Liver (tissue), 8 donors: ENCODE measurements at regions not wholly inside any gene's neighbourhood (a gene's known extent, or its start where the extent isn't known, plus 50 kb on each side); places are given as distances from the start of the nearest gene placed in this dataset.

Experiments used
- DNase-seq: peaks from one replicate; pipeline ENCODE4 v3.0.0-alpha.2; 2017; ENCODE audit warnings: low spot score
- H3K27ac ChIP-seq, 2 donors: one replicate each; pipeline ENCODE4 v1.7.0; 2013; ENCODE audit warnings: inconsistent platforms in 2 of 2, low read length in 2 of 2, control low read depth in 1 of 2, low read depth in 1 of 2, mild to moderate bottlenecking in 1 of 2
- H3K27me3 ChIP-seq, 4 donors: one replicate each; pipeline versions ENCODE4 v1.6.1 to v1.7.0; 2013; ENCODE audit warnings: low read length in 3 of 4, inconsistent platforms in 1 of 4, mild to moderate bottlenecking in 1 of 4, moderate library complexity in 1 of 4; ENCODE audit not compliant: control insufficient read depth in 4 of 4, insufficient read depth in 4 of 4
- H3K36me3 ChIP-seq, 4 donors: one replicate each; pipeline versions ENCODE4 v1.6.1 to v1.7.0; 2013; ENCODE audit warnings: low read length in 3 of 4, mild to moderate bottlenecking in 3 of 4, low read depth in 1 of 4, moderate library complexity in 1 of 4; ENCODE audit not compliant: control insufficient read depth in 4 of 4, insufficient read depth in 3 of 4
- H3K4me1 ChIP-seq, 4 donors: one replicate each; pipeline versions ENCODE4 v1.6.1 to v1.7.0; 2013; ENCODE audit warnings: low read length in 3 of 4, mild to moderate bottlenecking in 3 of 4, moderate library complexity in 1 of 4; ENCODE audit not compliant: control insufficient read depth in 4 of 4, insufficient read depth in 4 of 4
- H3K4me3 ChIP-seq, 3 donors: one replicate each; pipeline versions ENCODE4 v1.6.1 to v1.7.0; 2013; ENCODE audit warnings: low read length in 3 of 3, control low read depth in 1 of 3, low read depth in 1 of 3, mild to moderate bottlenecking in 1 of 3
- H3K9ac ChIP-seq, 2 donors: one replicate each; pipeline ENCODE4 v1.7.0; 2013; ENCODE audit warnings: low read length in 2 of 2, mild to moderate bottlenecking in 2 of 2, moderate library complexity in 2 of 2, control low read depth in 1 of 2, low read depth in 1 of 2
- H3K9me3 ChIP-seq, 4 donors: one replicate each; pipeline versions ENCODE4 v1.6.1 to v1.7.0; 2013; ENCODE audit warnings: low read length in 3 of 4; ENCODE audit not compliant: control insufficient read depth in 4 of 4
- ATF3 ChIP-seq: IDR thresholded peaks from 2 replicates; pipeline ENCODE4 v1.6.1; 2016; ENCODE audit warnings: antibody characterized with exemption
- CTCF ChIP-seq: fragments of 150-350 bp; IDR thresholded peaks from 2 replicates; pipeline ENCODE4 v1.5.1; 2017; ENCODE audit warnings: improper control_type of control experiment, low read depth, low read length; ENCODE audit not compliant: missing input control
- EGR1 ChIP-seq, 2 donors: IDR thresholded peaks; 2 replicates each; pipeline ENCODE4 v1.6.1; 2016 to 2018; ENCODE audit warnings: antibody characterized with exemption in 2 of 2, low read depth in 2 of 2
- FOXA1 ChIP-seq: IDR thresholded peaks from 2 replicates; pipeline ENCODE4 v1.6.1; 2016; ENCODE audit warnings: antibody characterized with exemption
- FOXA2 ChIP-seq: IDR thresholded peaks from 2 replicates; pipeline ENCODE4 v1.6.1; 2016; ENCODE audit warnings: antibody characterized with exemption
- GABPA ChIP-seq, 2 donors: IDR thresholded peaks in 1 of 2; conservative IDR thresholded peaks in 1 of 2; 2 replicates each; pipeline ENCODE4 v1.6.1; 2016; ENCODE audit warnings: antibody characterized with exemption in 2 of 2, mild to moderate bottlenecking in 1 of 2, moderate library complexity in 1 of 2
- HNF4A ChIP-seq, 2 donors: conservative IDR thresholded peaks; 2 replicates each; pipeline ENCODE4 v1.6.1; 2016; ENCODE audit warnings: antibody characterized with exemption in 2 of 2, mild to moderate bottlenecking in 2 of 2
- HNF4G ChIP-seq: IDR thresholded peaks from 2 replicates; pipeline ENCODE4 v1.6.1; 2016; ENCODE audit warnings: antibody characterized with exemption
- NR2F2 ChIP-seq: IDR thresholded peaks from 2 replicates; pipeline ENCODE4 v1.6.1; 2016; ENCODE audit warnings: antibody characterized with exemption
- REST ChIP-seq: IDR thresholded peaks from 2 replicates; pipeline ENCODE4 v1.6.1; 2016; ENCODE audit warnings: antibody characterized with exemption, mild to moderate bottlenecking
- RXRA ChIP-seq, 2 donors: IDR thresholded peaks; 2 replicates each; pipeline ENCODE4 v1.6.1; 2017 to 2018; ENCODE audit warnings: antibody characterized with exemption in 2 of 2, mild to moderate bottlenecking in 1 of 2
- SP1 ChIP-seq: IDR thresholded peaks from 2 replicates; pipeline ENCODE4 v1.6.1; 2018; ENCODE audit warnings: antibody characterized with exemption, mild to moderate bottlenecking
- TAF1 ChIP-seq: conservative IDR thresholded peaks from 2 replicates; pipeline ENCODE4 v1.6.1; 2016; ENCODE audit warnings: antibody characterized with exemption, mild to moderate bottlenecking
- YY1 ChIP-seq: IDR thresholded peaks from 2 replicates; pipeline ENCODE4 v1.6.1; 2016; ENCODE audit warnings: antibody characterized with exemption, mild to moderate bottlenecking
- ZBTB33 ChIP-seq: IDR thresholded peaks from 2 replicates; pipeline ENCODE4 v1.6.1; 2016; ENCODE audit warnings: antibody characterized with exemption
- WGBS: extraction: QIAGEN DNeasy Blood & Tissue Kit; methylation state at CpG from one replicate; pipeline ENCODE4 v1.1.7; 2013; 5-methylcytosine and 5-hydroxymethylcytosine counted together
- donor health status: healthy.
- donor health status: healthy.
- donor health status: healthy.
- donor health status: healthy.
- donor health status: healthy.

- Histone ChIP-seq H3K4me1 (no peaks in the 10 kb centered on the region), H3K9ac (no peak overlapping the region), H3K27ac (no peak overlapping the region), H3K36me3 (no peaks in the 10 kb centered on the region), H3K9me3 (no peaks in the 10 kb centered on the region), H3K27me3 (peaks cover 0 to 7% (median 0%) of the 10 kb centered on the region in 4 donors), H3K4me3 (no peak overlapping the region)
- DNase-seq: no peak
- 90% methylated on average over 14 of the region's 14 CpGs for WGBS
- TF ChIP-seq FOXA2: no peak
- no peak for TF ChIP-seq CTCF
- TF ChIP-seq GABPA (IDR thresholded peaks at IDR 0.05 in 1 of 2, conservative IDR thresholded peaks at IDR 0.05 in 1 of 2): no peak
- TF ChIP-seq ATF3: no peak
- TF ChIP-seq FOXA1: no peak
- TF ChIP-seq SP1: no peak
- TF ChIP-seq ZBTB33: no peak
- no peak for TF ChIP-seq RXRA (IDR thresholded peaks at IDR 0.05)
- no peak for TF ChIP-seq TAF1
- no peak for TF ChIP-seq YY1
- TF ChIP-seq REST: no peak
Measured at GRCh38 chr2:421406-421805, 133.5 kb upstream of the ALKAL2 start.

- H3K36me3 ChIP-seq: no peaks in the 10 kb centered on the region
- no peaks in the 10 kb centered on the region for H3K4me1 ChIP-seq
- H3K9ac ChIP-seq: no peak overlapping the region
- WGBS: 80% methylated on average over 22 of the region's 28 CpGs
- no peak for DNase-seq
- no peak overlapping the region for H3K4me3 ChIP-seq
- H3K9me3 ChIP-seq: no peaks in the 10 kb centered on the region
- H3K27ac ChIP-seq: no peak overlapping the region
- H3K27me3 ChIP-seq: peaks cover 0 to 7% (median 2%) of the 10 kb centered on the region in 4 donors
- TF ChIP-seq NR2F2 (no peak), EGR1 (IDR thresholded peaks at IDR 0.05; ENCODE audit: low read depth in 2 of 2) (no peak), CTCF (no peak), ATF3 (no peak), HNF4G (no peak), GABPA (IDR thresholded peaks at IDR 0.05 in 1 of 2, conservative IDR thresholded peaks at IDR 0.05 in 1 of 2) (no peak), HNF4A (conservative IDR thresholded peaks at IDR 0.05) (no peak), SP1 (no peak), TAF1 (no peak), RXRA (IDR thresholded peaks at IDR 0.05) (no peak), FOXA2 (no peak), ZBTB33 (no peak)
Measured at GRCh38 chr2:419687-420317, 131.9 kb upstream of the ALKAL2 start.
